Stimulated activated CD4-positive, alpha-beta T cell treated with anti-CD3 and anti-CD28 coated beads, Interleukin-2, amount 100 ng/mL, for 48 hours (primary cell): ENCODE measurements at regions not wholly inside any gene's neighbourhood (a gene's known extent, or its start where the extent isn't known, plus 50 kb on each side); places are given as distances from the start of the nearest gene placed in this dataset.
"Not testable (repeated sequence)": the region's sequence is repeated elsewhere in the genome, so short reads cannot be mapped to it uniquely, and the experiment has no call there.

Source experiments
- DNase-seq, 2 donors: peaks; one replicate each; pipeline ENCODE4 v3.0.0-alpha.2; 2020

- DNase-seq, result no peak
Observed at GRCh38 chr2:61774351-61774750, 79.5 kb downstream of the FAM161A start.

- DNase-seq, result no peak
Observed at GRCh38 chr2:61771904-61772845, 81.7 kb downstream of the FAM161A start.

DNA sequence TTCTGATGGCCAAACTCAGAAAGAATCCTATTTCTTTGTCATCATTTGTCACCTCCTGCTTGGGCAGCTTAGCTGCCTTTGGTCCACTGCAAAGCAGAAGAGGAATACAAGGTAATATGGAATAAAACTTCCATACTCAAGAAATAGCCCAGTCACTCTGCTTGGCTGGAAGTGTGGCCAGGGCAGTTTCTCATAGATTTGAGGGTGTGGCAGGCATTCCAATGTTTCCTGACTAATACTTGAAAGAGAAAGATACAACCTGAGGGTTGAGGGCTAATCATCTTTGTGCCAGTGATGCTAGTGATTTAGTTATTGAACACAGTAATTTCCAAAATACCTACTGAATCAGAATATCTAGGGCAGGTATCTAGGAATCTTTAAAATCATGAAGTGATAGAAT, 83.1 kb downstream of the FAM161A start:
- no peak for DNase-seq

GRCh38 chr2:61770298-61770697, 83.6 kb downstream of the FAM161A start:
- DNase-seq, result no peak

DNA sequence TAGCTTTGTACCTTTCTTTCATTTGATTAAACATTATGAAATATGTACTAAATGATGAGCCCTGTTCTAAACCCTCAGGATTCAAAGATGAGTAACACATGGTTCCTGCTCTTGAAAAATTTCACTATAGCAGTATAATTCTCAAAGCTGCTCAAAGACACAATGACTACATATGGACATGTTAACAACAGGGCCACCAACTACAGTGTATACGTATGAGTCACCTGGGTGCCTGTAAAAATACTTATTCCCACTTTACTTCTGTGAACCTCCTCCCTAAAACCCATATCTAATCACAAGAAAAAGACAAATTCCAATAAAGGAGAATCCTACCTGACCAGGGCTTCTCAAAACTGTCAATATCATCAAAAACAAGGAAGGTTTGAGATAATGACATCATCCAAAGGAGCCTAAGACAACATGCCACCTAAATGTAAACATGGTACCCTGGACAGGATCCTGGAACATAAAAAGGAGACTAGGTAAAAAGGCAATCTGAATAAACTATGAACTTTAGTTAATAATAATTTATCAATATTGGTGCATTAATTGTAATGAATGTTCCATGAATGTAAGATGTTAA, 84.7 kb downstream of the FAM161A start:
- DNase-seq, result no peak

DNA sequence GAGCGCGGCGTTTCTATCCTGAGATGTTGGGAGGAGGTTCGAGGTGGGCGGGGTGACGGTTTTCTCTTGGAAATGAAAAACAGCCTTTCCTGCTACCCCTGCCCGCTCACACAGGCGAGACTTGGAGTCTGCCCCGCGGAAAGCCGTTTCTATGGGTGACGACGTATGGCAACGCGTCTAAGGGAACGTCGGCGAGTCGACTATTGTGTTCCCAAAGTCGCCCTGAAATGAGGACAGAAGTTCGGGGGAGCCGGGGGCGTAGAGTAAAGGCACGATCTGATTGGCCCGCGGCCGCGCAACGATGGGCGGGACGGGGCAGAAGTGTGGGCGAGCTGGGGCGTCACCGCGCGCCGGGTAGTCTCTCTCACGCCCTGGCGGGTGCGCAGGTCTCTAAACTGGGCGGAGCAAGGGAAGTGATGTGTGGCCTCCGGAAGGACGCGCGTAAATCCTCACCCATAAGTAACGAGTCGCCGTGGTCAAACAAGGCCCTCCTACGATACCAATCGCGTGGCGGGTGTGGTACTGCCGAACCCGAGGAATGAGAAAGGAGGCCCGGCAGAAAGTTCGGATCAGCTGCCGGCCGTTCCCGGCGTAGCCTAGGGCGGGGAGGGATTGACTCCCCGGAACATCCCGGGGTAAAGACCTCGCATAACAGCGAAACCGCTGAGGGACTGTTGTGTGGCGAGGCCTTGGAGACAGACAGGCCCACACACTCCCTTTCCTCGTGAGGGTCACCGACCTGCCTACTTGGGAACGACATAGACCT, 89.6 kb downstream of the FAM161A start:
- DNase-seq, result peak; percentile 91 to 95

- peak in 1 of 2 donors; percentile 11 for DNase-seq
Observed at GRCh38 chr2:61763605-61764034, 90.2 kb downstream of the FAM161A start.

DNA sequence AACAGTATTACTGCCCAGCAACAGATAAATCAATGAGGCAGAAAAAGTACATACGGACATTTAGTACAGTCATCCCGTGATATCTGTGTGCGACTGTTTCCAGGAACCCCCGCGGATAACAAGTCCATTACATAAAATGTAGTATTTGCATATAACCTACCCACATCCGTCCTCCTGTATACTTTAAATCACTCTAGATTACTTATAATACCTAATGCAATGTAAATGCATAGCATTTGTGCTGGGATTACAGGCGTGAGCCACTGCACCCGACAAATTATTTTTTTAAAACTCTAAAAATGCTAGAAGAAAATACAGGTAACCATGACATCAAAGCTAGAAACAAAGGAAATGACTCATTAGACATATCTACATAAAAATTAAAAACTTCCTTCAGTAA, 91.6 kb downstream of the FAM161A start:
- peak in 1 of 2 donors; percentile 3 for DNase-seq

GRCh38 chr2:61759718-61760117, 94.1 kb downstream of the FAM161A start:
- DNase-seq, result no peak

GRCh38 chr2:61759005-61759404, 94.9 kb downstream of the FAM161A start:
- no peak for DNase-seq

DNA sequence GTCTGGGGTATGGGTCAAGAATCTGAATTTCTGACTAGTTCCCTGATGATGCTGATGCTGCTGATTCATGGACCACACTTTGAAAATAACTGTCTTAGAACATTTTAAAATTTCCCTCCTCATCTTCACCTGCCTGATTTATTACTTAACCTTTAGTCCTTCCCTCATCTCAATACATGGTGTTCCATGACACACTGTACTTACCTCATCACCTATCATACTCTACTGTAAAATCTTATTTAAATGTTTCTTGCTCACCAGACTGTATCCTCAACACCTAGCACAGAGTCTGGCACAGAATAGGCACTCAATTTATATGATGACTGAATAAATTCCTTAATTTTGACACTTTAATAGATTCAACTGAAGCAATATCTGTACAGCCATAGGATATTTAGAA, 95.7 kb downstream of the FAM161A start:
- DNase-seq, result no peak

GRCh38 chr2:61753512-61753911, 100.3 kb downstream of the FAM161A start:
- no peak for DNase-seq

DNA sequence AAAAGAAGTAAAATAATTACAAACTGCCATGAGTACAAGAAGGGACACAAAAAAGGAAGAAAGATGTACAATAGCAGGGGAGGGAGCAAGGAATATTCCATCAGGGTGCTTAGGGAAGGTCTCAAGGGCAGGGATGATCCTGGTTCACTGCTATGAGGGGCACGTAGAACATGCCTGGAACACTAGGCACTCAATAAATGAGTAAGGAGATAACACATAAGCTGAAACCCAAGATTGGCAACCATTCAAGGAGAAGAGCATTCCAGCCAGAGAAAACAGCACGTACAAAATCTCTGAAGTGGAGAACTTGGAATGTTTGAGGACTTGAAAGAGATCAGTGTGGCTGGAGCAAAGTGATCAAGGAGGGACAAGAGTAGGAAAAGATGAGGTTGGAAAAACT, 103.2 kb downstream of the FAM161A start:
- no peak for DNase-seq

DNA sequence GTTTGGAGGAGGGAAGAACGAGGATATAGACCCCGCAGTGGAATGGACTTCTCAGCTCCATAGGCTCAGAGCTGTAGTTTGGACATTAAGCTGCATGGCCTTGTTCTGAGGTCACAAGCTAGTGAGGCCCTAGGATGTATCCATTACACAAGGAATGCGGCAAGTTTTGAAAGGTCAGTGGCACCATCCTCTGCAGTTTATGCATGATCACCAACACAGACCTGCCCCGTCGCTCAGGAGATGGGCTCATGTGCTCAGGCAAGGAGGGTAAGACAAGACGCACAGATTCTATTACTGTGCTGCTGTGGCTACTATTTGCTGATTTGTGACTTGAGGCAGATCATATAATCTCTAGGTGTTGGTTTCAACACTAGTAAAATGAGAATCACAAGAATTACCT, 110.9 kb downstream of the FAM161A start:
- DNase-seq, result no peak

- DNase-seq, result no peak
Observed at GRCh38 chr2:61737841-61738240, 116.0 kb downstream of the FAM161A start.

GRCh38 chr2:61736953-61737352, 116.9 kb downstream of the FAM161A start:
- no peak for DNase-seq

GRCh38 chr2:61733563-61733962, 120.3 kb downstream of the FAM161A start:
- no peak for DNase-seq

DNA sequence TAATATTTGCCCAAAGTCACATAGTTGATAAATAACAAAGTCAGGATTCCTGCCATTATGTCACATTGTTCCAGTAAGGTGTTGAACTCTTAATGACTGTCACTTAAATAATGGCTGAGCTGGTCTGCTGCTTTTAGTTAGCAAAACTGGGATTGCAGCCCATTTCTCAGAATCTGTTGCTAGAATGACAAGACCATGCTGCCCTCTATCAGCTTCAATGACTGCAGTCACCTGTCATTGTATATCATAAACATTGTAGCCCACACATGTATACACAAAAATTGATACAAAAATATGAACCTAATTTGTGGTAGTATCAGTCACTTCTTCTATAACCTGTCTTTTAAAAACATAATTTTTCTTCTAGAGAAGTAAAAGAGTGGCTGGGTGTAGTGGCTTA, 121.1 kb downstream of the FAM161A start:
- no peak for DNase-seq

DNA sequence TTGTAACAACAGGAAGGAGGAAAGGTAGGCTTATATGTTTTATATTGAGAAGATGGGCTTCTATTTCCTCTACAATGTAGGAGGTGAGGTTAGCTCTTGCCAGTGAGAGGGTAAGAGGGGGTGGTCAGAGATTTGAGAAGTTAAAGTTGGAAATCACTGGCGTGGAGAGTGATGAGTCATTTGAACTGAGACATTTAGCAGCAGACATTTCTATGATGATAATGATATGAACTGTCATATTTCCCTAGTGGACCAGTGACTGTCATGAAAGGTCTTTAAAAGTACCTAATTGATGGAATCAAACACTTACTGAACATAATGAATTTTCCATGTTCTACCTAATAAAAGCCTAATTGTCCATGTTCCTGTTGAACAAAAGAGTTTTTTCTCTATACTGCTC, 126.1 kb downstream of the FAM161A start:
- DNase-seq, result no peak

- no peak for DNase-seq
Observed at GRCh38 chr2:61726456-61727209, 127.2 kb downstream of the FAM161A start.

DNA sequence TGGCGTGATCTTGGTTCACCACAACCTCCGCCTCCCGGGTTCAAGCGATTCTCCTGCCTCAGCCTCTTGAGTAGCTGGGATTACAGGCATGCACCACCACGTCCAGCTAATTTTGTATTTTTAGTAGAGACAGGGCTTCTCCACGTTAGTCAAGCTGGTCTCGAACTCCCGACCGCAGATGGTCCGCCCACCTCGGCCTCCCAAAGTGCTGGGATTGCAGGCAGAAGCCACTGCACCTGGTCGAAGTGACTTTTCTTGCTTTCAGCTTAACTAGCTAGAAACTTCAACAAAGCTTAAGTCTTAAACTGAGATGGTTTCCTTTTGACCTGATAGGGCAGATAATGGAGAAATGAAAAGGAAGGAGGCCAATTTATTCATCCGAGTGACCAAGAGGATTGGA, 130.5 kb downstream of the FAM161A start:
- not testable (repeated sequence) for DNase-seq

DNA sequence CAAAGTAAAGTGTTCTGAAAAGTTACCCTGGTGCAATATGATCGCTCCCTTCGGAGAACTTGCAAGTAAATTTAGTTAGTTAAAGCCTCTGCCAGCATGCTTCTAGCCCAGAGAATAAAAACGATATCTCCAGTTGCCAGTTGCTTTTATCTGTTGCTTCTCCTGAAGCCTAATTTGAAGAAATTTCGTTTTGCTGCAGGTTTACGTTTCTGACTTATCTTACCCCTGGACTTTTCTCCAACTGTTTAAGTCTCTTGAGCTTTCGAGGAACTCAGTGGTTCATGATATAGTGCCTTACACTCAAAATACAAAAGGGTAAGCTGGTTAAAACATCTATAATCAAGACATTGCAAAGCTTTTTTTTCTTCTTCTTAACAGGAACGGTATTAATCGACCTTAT, 131.1 kb downstream of the FAM161A start:
- DNase-seq, result no peak

GRCh38 chr2:61722318-61722717, 131.5 kb downstream of the FAM161A start:
- no peak for DNase-seq
